Skeletal muscle satellite cell (primary cell): ENCODE measurements at regions not wholly inside any gene's neighbourhood (a gene's known extent, or its start where the extent isn't known, plus 50 kb on each side); places are given as distances from the start of the nearest gene placed in this dataset.
"Not testable (repeated sequence)": the region's sequence is repeated elsewhere in the genome, so short reads cannot be mapped to it uniquely, and the experiment has no call there.

ENCODE experiments used
- H3K27me3 ChIP-seq: 2 replicates; pipeline ENCODE4 v1.7.0; 2013; ENCODE audit warnings: low read length; ENCODE audit not compliant: control insufficient read depth, insufficient read depth
- H3K36me3 ChIP-seq: 2 replicates; pipeline ENCODE4 v1.7.0; 2013; ENCODE audit warnings: mild to moderate bottlenecking, control low read depth, low read length; ENCODE audit not compliant: insufficient read depth
- H3K4me1 ChIP-seq: 2 replicates; pipeline ENCODE4 v1.7.0; 2013; ENCODE audit warnings: low read length; ENCODE audit not compliant: control insufficient read depth, insufficient read depth
- H3K4me2 ChIP-seq: 2 replicates; pipeline ENCODE4 v1.7.0; 2013; ENCODE audit warnings: mild to moderate bottlenecking, low read length
- H3K4me3 ChIP-seq: 2 replicates; pipeline ENCODE4 v1.7.0; 2013; ENCODE audit warnings: low read length
- H3K9ac ChIP-seq: 2 replicates; pipeline ENCODE4 v1.7.0; 2013; ENCODE audit warnings: mild to moderate bottlenecking, low read depth, low read length, moderate library complexity
- H3K9me3 ChIP-seq: replicated peaks from 2 replicates; pipeline ENCODE4 v1.7.0; 2013; ENCODE audit warnings: mild to moderate bottlenecking, control low read depth, low read length

DNA sequence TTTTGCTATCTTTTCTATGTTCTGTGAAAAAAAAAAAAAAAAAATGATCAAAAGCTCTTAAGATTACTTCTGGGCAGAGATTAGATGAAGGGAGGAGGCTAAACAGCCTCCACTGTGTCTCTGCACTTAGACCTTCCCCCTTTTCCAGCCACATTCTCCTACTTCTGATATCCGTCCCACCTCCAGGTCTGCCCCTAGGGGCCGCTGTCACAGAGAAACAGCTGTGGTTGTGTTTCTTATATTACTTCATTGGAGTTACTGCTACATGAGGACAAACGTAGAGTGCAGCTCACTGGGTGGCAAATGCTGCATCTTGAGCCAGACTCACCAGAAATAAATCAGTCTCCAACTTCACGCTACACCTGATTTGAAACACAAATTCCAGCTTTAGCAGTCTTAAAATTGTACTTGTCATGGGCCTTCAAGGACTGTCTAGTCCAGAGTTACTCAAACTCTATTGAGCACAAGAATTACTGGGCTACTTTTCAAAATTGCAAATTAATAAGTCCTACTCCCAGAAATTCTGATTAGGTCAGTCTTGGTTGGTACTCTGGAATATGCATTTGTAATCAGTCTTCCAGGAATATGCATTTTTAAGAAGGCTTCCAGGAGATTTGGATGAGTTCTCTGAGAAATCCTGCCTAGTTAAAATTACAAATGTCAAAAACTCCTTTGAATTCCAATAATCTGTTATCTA is 125.2 kb upstream of the PTBP2 start:
- H3K4me1 ChIP-seq = peaks cover 13% of the 10 kb centered on the region
- no peaks in the 10 kb centered on the region for H3K36me3 ChIP-seq
- no peaks in the 10 kb centered on the region for H3K9me3 ChIP-seq
- no peak overlapping the region for H3K4me2 ChIP-seq
- H3K9ac ChIP-seq = no peak overlapping the region
- no peaks in the 10 kb centered on the region for H3K27me3 ChIP-seq
- H3K4me3 ChIP-seq = no peak overlapping the region

DNA sequence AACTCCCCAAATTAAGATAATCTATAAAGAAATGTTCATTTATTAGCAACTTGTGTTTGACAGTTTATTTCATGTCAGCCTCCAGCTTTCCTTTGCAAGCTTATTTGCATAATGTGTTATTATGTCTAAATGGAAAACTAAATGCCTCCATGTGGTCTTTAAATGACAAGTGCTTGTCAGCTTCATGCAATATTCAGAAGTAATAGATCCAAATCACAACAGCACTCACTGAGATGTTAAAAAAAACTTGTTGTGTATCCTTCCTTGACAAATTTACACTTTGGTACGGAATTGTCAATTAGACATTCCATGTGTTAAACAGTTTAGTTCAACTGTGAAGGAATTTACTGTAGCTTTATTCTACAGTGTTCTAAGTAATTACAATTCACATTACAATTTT is 124.4 kb upstream of the PTBP2 start:
- Histone ChIP-seq H3K36me3 (no peaks in the 10 kb centered on the region), H3K27me3 (no peaks in the 10 kb centered on the region), H3K4me3 (no peak overlapping the region), H3K9me3 (no peaks in the 10 kb centered on the region), H3K4me2 (no peak overlapping the region), H3K9ac (no peak overlapping the region), H3K4me1 (peaks cover 13% of the 10 kb centered on the region)

DNA sequence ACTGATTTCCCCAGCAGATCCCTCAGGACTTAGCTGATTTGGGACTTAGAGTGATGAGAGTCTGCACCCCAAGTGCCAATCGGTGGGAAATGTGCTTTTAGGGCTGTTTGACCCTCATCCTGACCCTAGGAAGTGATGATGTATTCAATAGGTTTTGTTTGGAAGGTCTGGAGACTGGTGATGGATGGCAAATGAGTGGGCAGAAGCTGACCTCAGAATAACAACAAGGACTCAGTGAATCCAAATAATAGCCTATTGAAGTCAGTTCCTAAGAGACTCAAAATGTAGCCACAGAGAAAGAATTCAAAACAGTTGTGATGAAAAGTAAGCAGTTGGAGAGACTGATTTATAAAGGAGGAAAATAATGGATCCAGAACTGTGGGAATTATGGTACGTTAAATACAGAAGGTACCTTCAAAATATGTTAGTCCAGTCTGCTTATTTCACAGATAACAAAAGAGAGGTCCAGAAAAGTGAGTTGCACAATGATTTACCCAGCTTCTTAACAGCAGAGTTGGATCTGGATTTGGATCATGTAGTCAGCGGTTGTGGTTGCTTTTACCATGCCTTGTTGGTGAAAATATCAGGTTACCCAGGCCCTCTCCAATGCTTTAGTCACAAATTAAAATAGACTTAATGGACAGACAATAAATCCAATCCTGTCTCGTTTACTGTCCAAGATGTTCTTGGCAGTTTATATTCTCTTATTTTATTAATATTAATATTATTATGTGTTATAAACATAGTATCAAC is 123.0 kb upstream of the PTBP2 start:
- Histone ChIP-seq H3K9me3 (no peaks in the 10 kb centered on the region), H3K4me2 (peak overlapping the region; percentile 2), H3K9ac (no peak overlapping the region), H3K27me3 (no peaks in the 10 kb centered on the region), H3K4me1 (peaks cover 13% of the 10 kb centered on the region), H3K36me3 (no peaks in the 10 kb centered on the region), H3K4me3 (no peak overlapping the region)

DNA sequence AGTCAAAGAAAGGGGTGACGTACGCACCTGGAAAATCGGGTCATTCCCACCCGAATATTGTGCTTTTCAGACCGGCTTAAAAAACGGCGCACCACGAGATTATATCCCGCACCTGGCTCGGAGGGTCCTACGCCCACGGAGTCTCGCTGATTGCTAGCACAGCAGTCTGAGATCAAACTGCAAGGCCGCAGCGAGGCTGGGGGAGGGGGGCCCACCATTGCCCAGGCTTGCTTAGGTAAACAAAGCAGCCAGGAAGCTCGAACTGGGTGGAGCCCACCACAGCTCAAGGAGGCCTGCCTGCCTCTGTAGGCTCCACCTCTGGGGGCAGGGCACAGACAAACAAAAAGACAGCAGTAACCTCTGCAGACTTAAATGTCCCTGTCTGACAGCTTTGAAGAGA is 117.0 kb upstream of the PTBP2 start:
- not testable (repeated sequence) for H3K4me3 ChIP-seq, H3K4me2 ChIP-seq, H3K9me3 ChIP-seq, H3K4me1 ChIP-seq, H3K9ac ChIP-seq, H3K36me3 ChIP-seq, H3K27me3 ChIP-seq

DNA sequence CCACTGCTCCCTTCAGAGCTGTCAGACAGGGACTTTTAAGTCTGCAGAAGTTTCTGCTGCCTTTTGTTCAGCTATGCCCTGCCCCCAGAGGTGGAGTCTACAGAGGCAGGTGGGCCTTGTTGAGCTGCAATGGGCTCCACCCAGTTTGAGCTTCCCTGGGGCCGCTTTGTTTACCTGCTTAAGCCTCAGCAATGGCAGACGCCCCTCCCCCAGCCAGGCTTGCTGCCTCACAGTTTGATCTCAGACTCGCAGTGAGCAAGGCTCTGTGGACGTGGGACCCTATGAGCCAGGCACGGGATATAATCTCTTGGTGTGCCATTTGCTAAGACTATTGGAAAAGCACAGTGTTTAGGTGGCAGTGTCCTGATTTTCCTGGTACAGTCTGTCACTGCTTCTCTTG is 104.2 kb upstream of the PTBP2 start:
- H3K4me2 ChIP-seq, H3K9me3 ChIP-seq, H3K36me3 ChIP-seq: not testable (repeated sequence)

DNA sequence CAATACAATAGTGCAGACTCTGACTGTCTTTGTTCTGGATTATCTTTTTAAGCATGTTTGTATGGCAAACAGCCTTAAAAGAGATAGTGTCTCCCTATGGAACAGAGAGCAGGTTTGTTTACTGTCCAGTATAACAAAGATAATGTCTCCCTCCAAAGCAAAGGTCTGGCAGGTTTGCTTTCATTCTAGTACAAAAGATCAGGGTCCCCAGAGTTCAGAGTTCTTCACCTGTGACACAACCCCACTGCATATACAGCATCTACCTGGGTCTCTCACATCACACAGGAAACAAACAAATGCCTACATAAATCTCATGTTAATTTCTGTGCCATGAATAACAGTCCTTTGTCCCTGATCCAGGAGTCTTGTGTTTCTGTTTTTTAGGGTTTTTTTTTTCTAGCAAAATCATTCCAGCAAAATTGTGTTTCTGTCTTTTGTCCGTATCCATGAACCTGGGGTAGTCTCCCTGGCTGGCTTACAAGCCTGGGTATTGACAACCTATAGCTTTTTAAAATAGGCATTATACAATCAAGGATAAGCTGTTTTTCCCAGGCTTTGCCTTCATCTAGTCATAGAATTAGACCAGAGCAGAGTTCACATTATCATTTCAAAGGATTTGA is 89.4 kb upstream of the PTBP2 start:
- Histone ChIP-seq H3K9ac (no peak overlapping the region), H3K4me3 (no peak overlapping the region), H3K9me3 (no peaks in the 10 kb centered on the region), H3K4me2 (no peak overlapping the region), H3K36me3 (no peaks in the 10 kb centered on the region), H3K4me1 (no peaks in the 10 kb centered on the region), H3K27me3 (no peaks in the 10 kb centered on the region)

More for the DNA sequence above, 104.2 kb upstream of the PTBP2 start:
- H3K4me1 ChIP-seq, H3K27me3 ChIP-seq, H3K9ac ChIP-seq, H3K4me3 ChIP-seq: not testable (repeated sequence)

DNA sequence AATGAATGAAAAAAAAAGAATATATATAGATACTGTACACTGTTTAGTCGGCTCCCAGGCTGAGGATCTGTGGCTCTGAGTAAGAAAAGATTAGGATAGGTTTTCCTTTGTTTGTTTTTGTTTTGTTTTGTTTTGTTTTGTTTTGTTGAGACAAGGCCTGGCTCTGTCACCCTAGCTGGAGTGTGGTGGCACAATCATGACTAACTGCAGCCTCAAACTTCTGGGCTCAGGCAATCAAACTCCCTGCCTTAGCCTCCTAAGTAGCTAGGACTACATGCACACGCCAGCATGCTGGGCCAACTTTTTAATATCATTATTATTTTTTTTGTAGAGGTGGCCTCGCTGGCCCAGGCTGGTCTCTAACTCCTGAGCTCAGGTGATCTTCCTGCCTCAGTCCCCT is 87.9 kb upstream of the PTBP2 start:
- Histone ChIP-seq H3K4me3 (no peak overlapping the region), H3K4me1 (no peaks in the 10 kb centered on the region), H3K9me3 (no peaks in the 10 kb centered on the region), H3K27me3 (no peaks in the 10 kb centered on the region), H3K4me2 (no peak overlapping the region), H3K36me3 (no peaks in the 10 kb centered on the region), H3K9ac (no peak overlapping the region)

DNA sequence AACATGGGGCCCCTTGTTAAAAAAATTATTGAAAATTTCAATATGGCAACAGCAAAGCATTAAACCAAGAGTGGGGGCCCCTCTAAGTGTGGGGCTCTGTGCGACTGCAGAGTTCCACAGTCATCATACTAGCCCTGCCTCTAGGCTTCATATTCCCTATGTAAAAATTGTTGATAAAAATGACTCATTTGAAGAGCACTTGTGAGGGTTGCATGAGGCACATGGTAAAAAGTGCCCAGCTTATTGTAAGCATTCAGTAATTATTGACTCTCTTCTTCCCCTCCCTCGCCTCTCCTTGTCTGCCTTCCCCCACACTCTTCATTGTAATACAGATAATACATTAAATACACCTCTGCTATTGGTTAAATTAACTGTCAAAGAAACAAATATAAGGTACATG is 86.7 kb upstream of the PTBP2 start:
- no peaks in the 10 kb centered on the region for H3K9me3 ChIP-seq
- H3K27me3 ChIP-seq = no peaks in the 10 kb centered on the region
- no peak overlapping the region for H3K4me2 ChIP-seq
- H3K36me3 ChIP-seq = no peaks in the 10 kb centered on the region
- no peak overlapping the region for H3K4me3 ChIP-seq
- H3K9ac ChIP-seq = no peak overlapping the region
- no peaks in the 10 kb centered on the region for H3K4me1 ChIP-seq

DNA sequence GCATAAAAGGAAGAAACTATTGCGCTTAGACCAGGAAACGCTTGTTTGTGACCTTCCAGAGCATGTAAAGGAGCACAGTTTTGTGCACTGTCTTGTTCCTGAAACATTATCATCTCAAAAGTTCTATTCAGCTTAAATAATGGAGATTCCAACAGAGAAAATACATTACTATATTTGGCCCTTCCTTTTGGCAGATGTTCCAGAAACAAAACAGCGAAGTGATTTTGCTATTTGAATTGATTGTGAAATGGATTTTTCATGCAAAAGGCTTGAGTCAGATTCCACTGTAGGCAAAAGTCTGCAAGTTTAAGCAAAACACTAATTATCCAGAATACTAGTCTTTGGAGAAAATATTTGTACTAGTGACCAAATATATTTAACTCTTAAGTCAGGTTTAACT is 80.3 kb upstream of the PTBP2 start:
- H3K4me3 ChIP-seq = no peak overlapping the region
- H3K27me3 ChIP-seq = no peaks in the 10 kb centered on the region
- H3K9me3 ChIP-seq = no peaks in the 10 kb centered on the region
- no peak overlapping the region for H3K9ac ChIP-seq
- no peaks in the 10 kb centered on the region for H3K36me3 ChIP-seq
- H3K4me2 ChIP-seq = no peak overlapping the region
- H3K4me1 ChIP-seq = no peaks in the 10 kb centered on the region

DNA sequence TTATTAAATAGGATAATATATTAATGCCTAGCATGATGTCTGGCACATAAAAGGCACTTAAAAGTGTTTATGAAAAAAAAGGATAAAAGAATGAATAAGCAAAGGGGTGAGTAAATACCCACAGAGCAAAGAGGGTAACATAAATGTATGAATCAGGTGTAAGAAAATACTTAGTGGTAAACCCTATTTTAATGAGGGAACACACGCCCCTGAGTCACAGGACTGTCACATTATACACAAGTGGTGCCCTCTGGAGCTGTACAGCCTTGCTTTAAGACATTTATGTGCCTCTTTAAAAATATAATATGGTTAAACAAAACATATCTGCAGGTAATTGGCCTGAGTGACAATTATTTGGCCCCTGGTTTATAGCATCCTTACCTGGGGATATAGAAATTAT is 78.1 kb upstream of the PTBP2 start:
- Histone ChIP-seq H3K9ac (no peak overlapping the region), H3K36me3 (no peaks in the 10 kb centered on the region), H3K9me3 (no peaks in the 10 kb centered on the region), H3K27me3 (no peaks in the 10 kb centered on the region), H3K4me3 (no peak overlapping the region), H3K4me2 (no peak overlapping the region), H3K4me1 (no peaks in the 10 kb centered on the region)

DNA sequence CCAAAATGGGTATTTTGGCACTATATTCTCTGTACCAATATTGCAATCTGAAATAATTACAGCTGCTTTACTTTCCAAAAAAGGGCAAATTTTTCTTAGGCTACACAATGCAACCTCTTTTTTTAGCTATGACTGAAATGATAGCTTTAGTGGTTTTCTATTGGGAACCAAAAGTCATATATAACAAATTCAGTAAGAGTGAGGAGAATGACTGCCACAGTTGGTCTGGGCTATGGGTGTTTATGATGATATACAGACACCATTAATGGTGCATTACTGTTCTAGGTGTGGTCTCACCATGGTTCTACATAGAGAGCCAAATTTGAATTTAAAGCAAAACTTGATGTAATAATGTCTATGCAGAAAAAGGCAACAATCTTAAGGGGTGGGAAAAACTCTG is 72.3 kb upstream of the PTBP2 start:
- Histone ChIP-seq H3K27me3 (no peaks in the 10 kb centered on the region), H3K4me1 (no peaks in the 10 kb centered on the region), H3K4me3 (no peak overlapping the region), H3K9ac (no peak overlapping the region), H3K4me2 (no peak overlapping the region), H3K36me3 (no peaks in the 10 kb centered on the region), H3K9me3 (no peaks in the 10 kb centered on the region)

DNA sequence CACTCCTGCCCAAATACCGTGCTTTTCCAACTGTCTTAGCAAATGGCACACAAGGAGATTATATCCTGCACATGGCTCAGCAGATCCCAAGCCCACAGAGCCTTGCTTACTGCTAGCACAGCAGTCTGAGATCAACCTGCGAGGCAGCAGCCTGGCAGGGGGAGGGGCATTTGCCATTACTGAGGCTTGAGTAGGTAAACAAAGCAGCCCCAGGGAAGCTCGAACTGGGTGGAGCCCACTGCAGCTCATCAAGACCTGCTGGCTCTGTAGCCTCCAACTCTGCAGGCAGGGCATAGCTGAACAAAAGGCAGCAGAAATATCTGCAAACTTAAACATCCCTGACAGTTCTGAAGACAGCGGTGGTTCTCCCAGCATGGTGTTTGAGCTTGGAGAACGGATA is 70.1 kb upstream of the PTBP2 start:
- H3K9ac ChIP-seq = no peak overlapping the region
- H3K9me3 ChIP-seq = no peaks in the 10 kb centered on the region
- H3K36me3 ChIP-seq = no peaks in the 10 kb centered on the region
- H3K4me1 ChIP-seq = no peaks in the 10 kb centered on the region
- no peaks in the 10 kb centered on the region for H3K27me3 ChIP-seq
- no peak overlapping the region for H3K4me2 ChIP-seq
- H3K4me3 ChIP-seq = no peak overlapping the region
